ENCODE measurements at regions not wholly inside any gene's neighbourhood (a gene's known extent, or its start where the extent isn't known, plus 50 kb on each side); places are given as distances from the start of the nearest gene placed in this dataset.

DNA sequence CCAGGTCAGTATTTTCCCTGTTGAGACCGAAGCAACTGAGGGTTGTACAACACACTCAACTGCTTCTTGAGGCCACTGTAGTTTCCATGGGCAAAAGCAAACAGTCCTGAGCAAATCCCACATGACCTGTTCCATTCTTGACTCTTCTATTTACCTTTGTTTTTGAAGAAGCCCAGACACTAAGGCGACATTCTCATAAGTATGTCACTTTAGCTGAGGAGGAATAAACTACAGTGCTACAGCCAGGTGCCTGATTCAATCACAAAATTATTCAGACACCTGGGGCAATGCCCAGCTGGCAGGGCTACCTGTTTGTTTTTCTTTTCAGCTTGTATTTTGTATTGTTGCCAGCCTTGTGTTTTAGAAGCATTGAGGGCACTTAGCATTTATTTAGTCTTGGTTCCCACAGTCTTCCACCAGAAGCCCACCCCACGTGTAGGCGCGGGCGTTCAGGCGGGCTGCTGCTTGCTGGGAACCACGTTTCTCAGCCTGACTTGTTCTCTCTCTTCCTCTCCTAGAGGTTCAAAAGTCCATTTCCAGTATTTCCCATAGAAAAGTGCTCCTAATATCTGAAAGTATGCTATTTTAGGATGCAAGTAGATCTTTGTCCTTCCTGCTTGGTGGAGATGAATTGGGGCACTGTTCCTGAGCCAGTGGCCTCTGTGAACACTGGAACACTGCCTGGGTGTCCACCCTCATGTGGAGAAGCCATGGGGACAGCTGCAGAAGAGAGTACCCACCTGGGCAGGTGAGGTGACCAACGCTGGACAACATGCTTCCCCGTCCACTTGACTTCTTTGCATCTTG, 99.0 kb upstream of the COPS8 start:
- peak overlapping the region in 1 of 2 donors; percentile 24 for H3K27ac ChIP-seq (ENCODE audit: low read depth in 1 of 2, low read length in 1 of 2)
- no peaks in the 10 kb centered on the region for H3K36me3 ChIP-seq (ENCODE audit: control insufficient read depth in 4 of 4, insufficient read depth in 4 of 4, low read length in 4 of 4)
- H3K4me3 ChIP-seq: no peak overlapping the region
- peaks cover 0 to 7% (median 4%) of the 10 kb centered on the region in 4 donors for H3K9me3 ChIP-seq (ENCODE audit: control insufficient read depth in 4 of 4, insufficient read depth in 3 of 4, low read length in 3 of 4)
- TF ChIP-seq, protein P1, sequence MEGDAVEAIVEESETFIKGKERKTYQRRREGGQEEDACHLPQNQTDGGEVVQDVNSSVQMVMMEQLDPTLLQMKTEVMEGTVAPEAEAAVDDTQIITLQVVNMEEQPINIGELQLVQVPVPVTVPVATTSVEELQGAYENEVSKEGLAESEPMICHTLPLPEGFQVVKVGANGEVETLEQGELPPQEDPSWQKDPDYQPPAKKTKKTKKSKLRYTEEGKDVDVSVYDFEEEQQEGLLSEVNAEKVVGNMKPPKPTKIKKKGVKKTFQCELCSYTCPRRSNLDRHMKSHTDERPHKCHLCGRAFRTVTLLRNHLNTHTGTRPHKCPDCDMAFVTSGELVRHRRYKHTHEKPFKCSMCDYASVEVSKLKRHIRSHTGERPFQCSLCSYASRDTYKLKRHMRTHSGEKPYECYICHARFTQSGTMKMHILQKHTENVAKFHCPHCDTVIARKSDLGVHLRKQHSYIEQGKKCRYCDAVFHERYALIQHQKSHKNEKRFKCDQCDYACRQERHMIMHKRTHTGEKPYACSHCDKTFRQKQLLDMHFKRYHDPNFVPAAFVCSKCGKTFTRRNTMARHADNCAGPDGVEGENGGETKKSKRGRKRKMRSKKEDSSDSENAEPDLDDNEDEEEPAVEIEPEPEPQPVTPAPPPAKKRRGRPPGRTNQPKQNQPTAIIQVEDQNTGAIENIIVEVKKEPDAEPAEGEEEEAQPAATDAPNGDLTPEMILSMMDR (IDR thresholded peaks at IDR 0.05; ENCODE audit: control extremely low read depth, extremely low read depth): no peak
- DNase-seq (peak; percentile 28 to 66 (median 52)), ATAC-seq (ENCODE audit: insufficient read depth, low FRiP score) (no peak)
- peaks cover 0 to 21% (median 10%) of the 10 kb centered on the region in 5 donors for H3K4me1 ChIP-seq (ENCODE audit: control insufficient read depth in 5 of 5, insufficient read depth in 5 of 5, low read length in 5 of 5)
- WGBS, 2 donors: 78 to 89% methylated on average over 10 of the region's 10 CpGs
- peaks cover 0 to under 1% (median 0%) of the 10 kb centered on the region in 3 donors for H3K27me3 ChIP-seq (ENCODE audit: control insufficient read depth in 3 of 3, insufficient read depth in 3 of 3, low read length in 2 of 3)
- no peak overlapping the region for H3K9ac ChIP-seq (ENCODE audit: insufficient read depth in 1 of 2, low read length in 2 of 2)

DNA sequence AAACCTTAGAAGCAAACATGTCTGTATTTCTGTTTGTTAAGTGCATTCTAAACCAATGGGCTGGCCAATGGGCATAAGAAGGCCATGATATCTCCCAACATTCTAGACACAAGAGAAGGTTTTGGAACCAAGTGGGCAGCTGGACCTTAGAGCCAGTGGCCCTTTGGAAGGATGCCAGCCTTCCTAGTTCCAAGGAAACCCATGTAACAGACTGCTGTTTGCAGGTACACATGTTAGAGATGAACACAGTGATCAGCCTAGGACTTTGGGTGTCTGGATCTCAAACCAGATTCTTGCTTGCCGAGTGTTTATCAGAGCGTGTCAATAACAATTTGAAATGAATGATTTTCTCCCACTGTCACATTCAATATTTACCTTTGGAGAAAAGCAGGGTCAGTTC, 97.5 kb upstream of the COPS8 start:
- WGBS, 2 donors: 72 to 76% methylated on average over 2 of the region's 2 CpGs
- H3K27me3 ChIP-seq (ENCODE audit: control insufficient read depth in 3 of 3, insufficient read depth in 3 of 3, low read length in 2 of 3): peaks cover 0 to 3% (median 0%) of the 10 kb centered on the region in 3 donors
- peak overlapping the region in 1 of 2 donors; percentile 46 for H3K27ac ChIP-seq (ENCODE audit: low read depth in 1 of 2, low read length in 1 of 2)
- peaks cover 0 to 21% (median 10%) of the 10 kb centered on the region in 5 donors for H3K4me1 ChIP-seq (ENCODE audit: control insufficient read depth in 5 of 5, insufficient read depth in 5 of 5, low read length in 5 of 5)
- peaks cover 0 to 2% (median under 1%) of the 10 kb centered on the region in 4 donors for H3K9me3 ChIP-seq (ENCODE audit: control insufficient read depth in 4 of 4, insufficient read depth in 3 of 4, low read length in 3 of 4)
- no peak overlapping the region for H3K9ac ChIP-seq (ENCODE audit: insufficient read depth in 1 of 2, low read length in 2 of 2)
- ATAC-seq (ENCODE audit: insufficient read depth, low FRiP score) (no peak), DNase-seq (no peak)
- H3K36me3 ChIP-seq (ENCODE audit: control insufficient read depth in 4 of 4, insufficient read depth in 4 of 4, low read length in 4 of 4): no peaks in the 10 kb centered on the region
- TF ChIP-seq, protein P1 (IDR thresholded peaks at IDR 0.05; ENCODE audit: control extremely low read depth, extremely low read depth): no peak
- H3K4me3 ChIP-seq: no peak overlapping the region

DNA sequence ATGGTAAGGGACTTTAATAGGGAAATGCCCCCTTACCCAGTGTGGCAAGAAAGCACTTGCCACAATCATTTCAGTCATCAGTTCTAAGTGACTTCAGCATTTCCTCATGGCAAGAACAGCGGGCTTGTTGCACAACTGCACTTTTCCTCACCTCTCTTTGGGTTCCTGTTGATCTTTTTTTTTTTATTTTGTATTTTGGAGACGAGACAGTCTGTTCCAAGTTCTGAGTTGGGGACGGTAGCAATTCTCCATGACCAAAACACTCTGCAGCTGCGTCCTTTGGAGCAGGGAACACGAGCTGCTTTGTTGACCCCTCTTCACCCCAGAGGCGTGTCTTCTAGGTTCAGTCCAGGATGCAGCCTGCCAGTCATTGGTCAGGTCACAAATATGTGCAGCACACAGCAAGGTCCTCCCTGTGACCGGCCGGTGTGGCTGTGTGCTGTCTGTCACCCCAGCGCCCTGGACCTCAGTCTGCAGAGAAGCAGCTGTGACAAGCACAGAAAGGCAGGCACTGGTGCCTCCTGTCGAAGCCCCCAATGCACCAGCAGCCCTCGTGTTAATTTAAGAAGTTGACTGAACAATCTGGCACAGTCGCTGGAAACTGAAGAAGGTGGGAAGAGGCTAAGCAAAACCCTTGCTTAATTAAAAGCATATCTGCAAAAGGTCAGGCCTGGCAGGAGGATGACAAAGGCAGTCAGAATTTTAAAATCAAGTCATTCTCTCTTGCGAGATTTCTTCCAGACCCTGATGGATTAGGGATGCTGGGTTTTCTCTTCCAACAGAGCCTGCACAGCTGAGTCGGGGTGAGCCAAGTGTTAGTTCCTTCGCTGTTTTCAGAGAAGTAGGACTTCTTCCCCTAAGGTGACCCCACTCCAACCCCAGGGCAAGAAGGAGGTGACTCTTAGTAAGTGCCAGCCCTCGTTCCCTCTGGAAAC, 96.7 kb upstream of the COPS8 start:
- Histone ChIP-seq H3K4me1 (ENCODE audit: control insufficient read depth in 5 of 5, insufficient read depth in 5 of 5, low read length in 5 of 5) (peaks cover 0 to 21% (median 10%) of the 10 kb centered on the region in 5 donors), H3K4me3 (no peak overlapping the region), H3K36me3 (ENCODE audit: control insufficient read depth in 4 of 4, insufficient read depth in 4 of 4, low read length in 4 of 4) (no peaks in the 10 kb centered on the region), H3K9me3 (ENCODE audit: control insufficient read depth in 4 of 4, insufficient read depth in 3 of 4, low read length in 3 of 4) (no peaks in the 10 kb centered on the region), H3K9ac (ENCODE audit: insufficient read depth in 1 of 2, low read length in 2 of 2) (no peak overlapping the region), H3K27ac (ENCODE audit: low read depth in 1 of 2, low read length in 1 of 2) (peak overlapping the region in 1 of 2 donors; percentile 73), H3K27me3 (ENCODE audit: control insufficient read depth in 3 of 3, insufficient read depth in 3 of 3, low read length in 2 of 3) (peaks cover 0 to 3% (median 0%) of the 10 kb centered on the region in 3 donors)
- WGBS, 2 donors: 33 to 40% methylated on average over 16 of the region's 16 CpGs
- DNase-seq (peak; percentile 21 to 78 (median 51)), ATAC-seq (ENCODE audit: insufficient read depth, low FRiP score) (peak; percentile 77)
- TF ChIP-seq, protein P1 (IDR thresholded peaks at IDR 0.05; ENCODE audit: control extremely low read depth, extremely low read depth): no peak
